Lung (tissue), 11 donors: ENCODE measurements at regions not wholly inside any gene's neighbourhood (a gene's known extent, or its start where the extent isn't known, plus 50 kb on each side); places are given as distances from the start of the nearest gene placed in this dataset.
A peak's percentile ranks its signal among the peaks of the same experiment; 100 is the strongest.
"Not testable (repeated sequence)": the region's sequence is repeated elsewhere in the genome, so short reads cannot be mapped to it uniquely, and the experiment has no call there.

Source experiments
- ATAC-seq: fragments of 200-7000 bp; cut with Tn5 transposase; one replicate; pipeline ENCODE4 v1.9.1; 2020; ENCODE audit warnings: moderate number of reproducible peaks; ENCODE audit not compliant: insufficient read depth, low FRiP score
- DNase-seq, 3 donors: peaks; one replicate each; pipeline ENCODE4 v3.0.0-alpha.2; 2013 to 2017
- H3K27ac ChIP-seq, 2 donors: one replicate each; pipeline ENCODE4 v1.5.1; 2013; ENCODE audit warnings: mild to moderate bottlenecking in 2 of 2, moderate library complexity in 2 of 2, control low read depth in 1 of 2, inconsistent platforms in 1 of 2, low read depth in 1 of 2, low read length in 1 of 2
- H3K27me3 ChIP-seq, 3 donors: one replicate each; pipeline ENCODE4 v1.5.1; 2013; ENCODE audit warnings: low read length in 2 of 3; ENCODE audit not compliant: control insufficient read depth in 3 of 3, insufficient read depth in 3 of 3
- H3K36me3 ChIP-seq, 4 donors: one replicate each; pipeline ENCODE4 v1.5.1; 2013; ENCODE audit warnings: low read length in 4 of 4, mild to moderate bottlenecking in 1 of 4, moderate library complexity in 1 of 4; ENCODE audit not compliant: control insufficient read depth in 4 of 4, insufficient read depth in 4 of 4
- H3K4me1 ChIP-seq, 5 donors: one replicate each; pipeline ENCODE4 v1.5.1; 2013; ENCODE audit warnings: low read length in 5 of 5, mild to moderate bottlenecking in 2 of 5, moderate library complexity in 1 of 5; ENCODE audit not compliant: control insufficient read depth in 5 of 5, insufficient read depth in 5 of 5
- H3K4me3 ChIP-seq: one replicate; pipeline ENCODE4 v1.5.1; 2013; ENCODE audit warnings: mild to moderate bottlenecking, control low read depth, moderate library complexity
- H3K9ac ChIP-seq, 2 donors: one replicate each; pipeline ENCODE4 v1.5.1; 2013; ENCODE audit warnings: low read length in 2 of 2, control low read depth in 1 of 2; ENCODE audit not compliant: insufficient read depth in 1 of 2
- H3K9me3 ChIP-seq, 4 donors: one replicate each; pipeline ENCODE4 v1.5.1; 2013; ENCODE audit warnings: low read length in 3 of 4, mild to moderate bottlenecking in 1 of 4, moderate library complexity in 1 of 4; ENCODE audit not compliant: control insufficient read depth in 4 of 4, insufficient read depth in 3 of 4
- CTCF ChIP-seq: IDR thresholded peaks from 2 replicates; pipeline ENCODE4 v1.5.1; 2012; ENCODE audit warnings: mild to moderate bottlenecking; ENCODE audit errors: control extremely low read depth, extremely low read depth
- WGBS, 2 donors: extraction: QIAGEN DNeasy Blood & Tissue Kit; methylation state at CpG; one replicate each; pipeline ENCODE4 v1.1.7; 2013; 5-methylcytosine and 5-hydroxymethylcytosine counted together
- donor health status: control.
- donor health status: control.
- donor health status: Bipolar disorder and iron deficiency.
- donor health status: healthy.
- donor health status: DM: yes; HTN: yes; CAD: no.

GRCh38 chr2:106284255-106284654 lies 90.2 kb upstream of the UXS1 start:
- H3K4me3 ChIP-seq: no peak overlapping the region
- no peak overlapping the region for H3K27ac ChIP-seq
- DNase-seq (no peak), ATAC-seq (no peak)
- H3K9me3 ChIP-seq: no peaks in the 10 kb centered on the region
- 61 to 81% methylated on average over 5 of the region's 5 CpGs for WGBS, 2 donors
- H3K27me3 ChIP-seq: no peaks in the 10 kb centered on the region
- H3K9ac ChIP-seq: no peak overlapping the region
- no peak for TF ChIP-seq CTCF
- no peaks in the 10 kb centered on the region for H3K36me3 ChIP-seq
- peaks cover 0 to 25% (median 17%) of the 10 kb centered on the region in 5 donors for H3K4me1 ChIP-seq

GRCh38 chr2:106283228-106284152 lies 89.4 kb upstream of the UXS1 start:
- 30 to 38% methylated on average over 9 of the region's 9 CpGs for whole genome bisulfite sequencing, 2 donors
- H3K27ac ChIP-seq: peak overlapping the region in 1 of 2 donors; percentile 20
- H3K27me3 ChIP-seq, H3K36me3 ChIP-seq, DNase-seq, H3K9me3 ChIP-seq, H3K9ac ChIP-seq, ATAC-seq, H3K4me3 ChIP-seq: not testable (repeated sequence)
- H3K4me1 ChIP-seq: peaks cover 0 to 27% (median 19%) of the 10 kb centered on the region in 5 donors

GRCh38 chr2:106282462-106283170 lies 88.5 kb upstream of the UXS1 start:
- Histone ChIP-seq H3K4me3 (no peak overlapping the region), H3K4me1 (peaks cover 0 to 36% (median 25%) of the 10 kb centered on the region in 5 donors), H3K27ac (peak overlapping the region in 1 of 2 donors; percentile 37), H3K9ac (no peak overlapping the region), H3K9me3 (no peaks in the 10 kb centered on the region), H3K36me3 (no peaks in the 10 kb centered on the region), H3K27me3 (no peaks in the 10 kb centered on the region)
- ATAC-seq: no peak
- 65 to 71% methylated on average over 12 of the region's 12 CpGs for WGBS, 2 donors
- DNase-seq: peak; percentile 43 to 59 (median 46)
- no peak for TF ChIP-seq CTCF

- not testable (repeated sequence) for H3K27me3 ChIP-seq, DNase-seq, H3K9ac ChIP-seq, ATAC-seq, H3K36me3 ChIP-seq, H3K9me3 ChIP-seq, H3K4me3 ChIP-seq
- WGBS, 2 donors: 66 to 71% methylated on average over 9 to 11 of the region's 11 CpGs
- Histone ChIP-seq H3K4me1 (peaks cover 0 to 38% (median 25%) of the 10 kb centered on the region in 5 donors), H3K27ac (peak overlapping the region in 1 of 2 donors; percentile 37)
Observed at GRCh38 chr2:106281907-106282430, 87.9 kb upstream of the UXS1 start.
